ENCODE measurements at regions not wholly inside any gene's neighbourhood (a gene's known extent, or its start where the extent isn't known, plus 50 kb on each side); places are given as distances from the start of the nearest gene placed in this dataset.

DNA sequence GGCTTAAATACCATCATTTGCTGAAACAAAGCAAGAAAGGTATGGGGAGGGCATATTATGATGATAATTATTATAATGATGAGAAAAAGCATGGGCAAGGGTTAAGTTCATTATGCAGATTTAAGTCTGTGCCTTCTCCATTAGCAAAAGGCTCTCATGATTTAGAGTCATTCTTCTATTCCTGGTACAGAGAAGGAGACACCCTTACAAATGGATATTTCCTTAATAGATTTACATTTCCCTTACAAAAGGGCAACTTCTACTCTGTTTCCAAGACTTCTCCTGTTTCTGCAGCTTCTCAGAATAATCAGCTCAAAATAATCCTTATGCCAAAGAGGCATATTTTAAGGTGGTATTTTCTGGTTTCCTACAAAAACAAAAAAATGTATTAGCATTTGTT, 121.1 kb upstream of the CAMK1G start:
- TF ChIP-seq, protein P1, sequence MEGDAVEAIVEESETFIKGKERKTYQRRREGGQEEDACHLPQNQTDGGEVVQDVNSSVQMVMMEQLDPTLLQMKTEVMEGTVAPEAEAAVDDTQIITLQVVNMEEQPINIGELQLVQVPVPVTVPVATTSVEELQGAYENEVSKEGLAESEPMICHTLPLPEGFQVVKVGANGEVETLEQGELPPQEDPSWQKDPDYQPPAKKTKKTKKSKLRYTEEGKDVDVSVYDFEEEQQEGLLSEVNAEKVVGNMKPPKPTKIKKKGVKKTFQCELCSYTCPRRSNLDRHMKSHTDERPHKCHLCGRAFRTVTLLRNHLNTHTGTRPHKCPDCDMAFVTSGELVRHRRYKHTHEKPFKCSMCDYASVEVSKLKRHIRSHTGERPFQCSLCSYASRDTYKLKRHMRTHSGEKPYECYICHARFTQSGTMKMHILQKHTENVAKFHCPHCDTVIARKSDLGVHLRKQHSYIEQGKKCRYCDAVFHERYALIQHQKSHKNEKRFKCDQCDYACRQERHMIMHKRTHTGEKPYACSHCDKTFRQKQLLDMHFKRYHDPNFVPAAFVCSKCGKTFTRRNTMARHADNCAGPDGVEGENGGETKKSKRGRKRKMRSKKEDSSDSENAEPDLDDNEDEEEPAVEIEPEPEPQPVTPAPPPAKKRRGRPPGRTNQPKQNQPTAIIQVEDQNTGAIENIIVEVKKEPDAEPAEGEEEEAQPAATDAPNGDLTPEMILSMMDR (IDR thresholded peaks at IDR 0.05; ENCODE audit: poor library complexity, severe bottlenecking), result no peak
- TF ChIP-seq, protein P2, sequence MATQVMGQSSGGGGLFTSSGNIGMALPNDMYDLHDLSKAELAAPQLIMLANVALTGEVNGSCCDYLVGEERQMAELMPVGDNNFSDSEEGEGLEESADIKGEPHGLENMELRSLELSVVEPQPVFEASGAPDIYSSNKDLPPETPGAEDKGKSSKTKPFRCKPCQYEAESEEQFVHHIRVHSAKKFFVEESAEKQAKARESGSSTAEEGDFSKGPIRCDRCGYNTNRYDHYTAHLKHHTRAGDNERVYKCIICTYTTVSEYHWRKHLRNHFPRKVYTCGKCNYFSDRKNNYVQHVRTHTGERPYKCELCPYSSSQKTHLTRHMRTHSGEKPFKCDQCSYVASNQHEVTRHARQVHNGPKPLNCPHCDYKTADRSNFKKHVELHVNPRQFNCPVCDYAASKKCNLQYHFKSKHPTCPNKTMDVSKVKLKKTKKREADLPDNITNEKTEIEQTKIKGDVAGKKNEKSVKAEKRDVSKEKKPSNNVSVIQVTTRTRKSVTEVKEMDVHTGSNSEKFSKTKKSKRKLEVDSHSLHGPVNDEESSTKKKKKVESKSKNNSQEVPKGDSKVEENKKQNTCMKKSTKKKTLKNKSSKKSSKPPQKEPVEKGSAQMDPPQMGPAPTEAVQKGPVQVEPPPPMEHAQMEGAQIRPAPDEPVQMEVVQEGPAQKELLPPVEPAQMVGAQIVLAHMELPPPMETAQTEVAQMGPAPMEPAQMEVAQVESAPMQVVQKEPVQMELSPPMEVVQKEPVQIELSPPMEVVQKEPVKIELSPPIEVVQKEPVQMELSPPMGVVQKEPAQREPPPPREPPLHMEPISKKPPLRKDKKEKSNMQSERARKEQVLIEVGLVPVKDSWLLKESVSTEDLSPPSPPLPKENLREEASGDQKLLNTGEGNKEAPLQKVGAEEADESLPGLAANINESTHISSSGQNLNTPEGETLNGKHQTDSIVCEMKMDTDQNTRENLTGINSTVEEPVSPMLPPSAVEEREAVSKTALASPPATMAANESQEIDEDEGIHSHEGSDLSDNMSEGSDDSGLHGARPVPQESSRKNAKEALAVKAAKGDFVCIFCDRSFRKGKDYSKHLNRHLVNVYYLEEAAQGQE (IDR thresholded peaks at IDR 0.05; ENCODE audit: borderline replicate concordance), result no peak
- no peak for TF ChIP-seq POLR2AphosphoS5 (IDR thresholded peaks at IDR 0.05)
- TF ChIP-seq RAD21 (conservative IDR thresholded peaks at IDR 0.05), result no peak
- no peak for TF ChIP-seq TAF1 (IDR thresholded peaks at IDR 0.05; ENCODE audit: low read depth)
- TF ChIP-seq EZH2 (IDR thresholded peaks at IDR 0.05; ENCODE audit: borderline replicate concordance, insufficient read depth, low read length, poor library complexity, severe bottlenecking), result no peak
- TF ChIP-seq EP300 (conservative IDR thresholded peaks at IDR 0.05; ENCODE audit: poor library complexity, severe bottlenecking), result no peak
- TF ChIP-seq SMC3 (conservative IDR thresholded peaks at IDR 0.05; ENCODE audit: poor library complexity), result no peak
- TF ChIP-seq MXI1 (conservative IDR thresholded peaks at IDR 0.05; ENCODE audit: poor library complexity, severe bottlenecking), result no peak
